Sigmoid colon (tissue), 4 donors: ENCODE measurements at regions not wholly inside any gene's neighbourhood (a gene's known extent, or its start where the extent isn't known, plus 50 kb on each side); places are given as distances from the start of the nearest gene placed in this dataset.

Source experiments
- EP300 ChIP-seq, 4 donors: sonication (generic); formaldehyde crosslinking; IDR thresholded peaks; one replicate each; pipeline ENCODE4 v1.6.1; 2017; ENCODE audit warnings: antibody characterized with exemption in 4 of 4
- TF ChIP-seq, protein P1 (sequence below), 4 experiments: fragments of 450-650 bp in 3 of 4; fragments of 200-600 bp in 1 of 4; IDR thresholded peaks; one replicate each; pipeline ENCODE4 v1.5.1; 2016 to 2019; ENCODE audit warnings: antibody characterized with exemption in 4 of 4, mild to moderate bottlenecking in 3 of 4, moderate library complexity in 2 of 4

DNA sequence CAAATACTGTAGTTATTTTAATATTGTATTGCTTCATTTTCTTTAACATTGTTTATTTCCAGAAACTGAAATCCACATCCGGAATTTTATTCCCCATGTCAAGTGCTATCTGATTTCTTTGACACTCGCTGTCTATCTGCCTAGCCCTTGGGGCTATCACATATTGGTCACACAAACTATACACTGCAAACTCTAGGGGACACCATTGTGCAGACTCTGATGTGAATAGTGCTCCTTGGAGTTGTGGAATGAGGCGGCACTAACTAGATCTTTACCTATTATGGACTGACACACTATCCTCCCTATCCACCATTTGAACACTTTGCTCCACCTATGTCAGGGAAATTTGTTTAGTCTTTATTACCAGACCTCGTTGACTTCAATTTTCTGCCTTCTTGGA, 534.5 kb downstream of the GLUD2 start:
- TF ChIP-seq, protein P1, sequence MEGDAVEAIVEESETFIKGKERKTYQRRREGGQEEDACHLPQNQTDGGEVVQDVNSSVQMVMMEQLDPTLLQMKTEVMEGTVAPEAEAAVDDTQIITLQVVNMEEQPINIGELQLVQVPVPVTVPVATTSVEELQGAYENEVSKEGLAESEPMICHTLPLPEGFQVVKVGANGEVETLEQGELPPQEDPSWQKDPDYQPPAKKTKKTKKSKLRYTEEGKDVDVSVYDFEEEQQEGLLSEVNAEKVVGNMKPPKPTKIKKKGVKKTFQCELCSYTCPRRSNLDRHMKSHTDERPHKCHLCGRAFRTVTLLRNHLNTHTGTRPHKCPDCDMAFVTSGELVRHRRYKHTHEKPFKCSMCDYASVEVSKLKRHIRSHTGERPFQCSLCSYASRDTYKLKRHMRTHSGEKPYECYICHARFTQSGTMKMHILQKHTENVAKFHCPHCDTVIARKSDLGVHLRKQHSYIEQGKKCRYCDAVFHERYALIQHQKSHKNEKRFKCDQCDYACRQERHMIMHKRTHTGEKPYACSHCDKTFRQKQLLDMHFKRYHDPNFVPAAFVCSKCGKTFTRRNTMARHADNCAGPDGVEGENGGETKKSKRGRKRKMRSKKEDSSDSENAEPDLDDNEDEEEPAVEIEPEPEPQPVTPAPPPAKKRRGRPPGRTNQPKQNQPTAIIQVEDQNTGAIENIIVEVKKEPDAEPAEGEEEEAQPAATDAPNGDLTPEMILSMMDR (IDR thresholded peaks at IDR 0.05), result no peak
- no peak for TF ChIP-seq EP300 (IDR thresholded peaks at IDR 0.05)
